ENCODE measurements at regions not wholly inside any gene's neighbourhood (a gene's known extent, or its start where the extent isn't known, plus 50 kb on each side); places are given as distances from the start of the nearest gene placed in this dataset.

GRCh38 chr2:128428415-128428814, 109.7 kb upstream of the HS6ST1 start:
- TF ChIP-seq EZH2 (IDR thresholded peaks at IDR 0.05; ENCODE audit: low read length, unreplicated experiment): no peak
- TF ChIP-seq, protein P1, sequence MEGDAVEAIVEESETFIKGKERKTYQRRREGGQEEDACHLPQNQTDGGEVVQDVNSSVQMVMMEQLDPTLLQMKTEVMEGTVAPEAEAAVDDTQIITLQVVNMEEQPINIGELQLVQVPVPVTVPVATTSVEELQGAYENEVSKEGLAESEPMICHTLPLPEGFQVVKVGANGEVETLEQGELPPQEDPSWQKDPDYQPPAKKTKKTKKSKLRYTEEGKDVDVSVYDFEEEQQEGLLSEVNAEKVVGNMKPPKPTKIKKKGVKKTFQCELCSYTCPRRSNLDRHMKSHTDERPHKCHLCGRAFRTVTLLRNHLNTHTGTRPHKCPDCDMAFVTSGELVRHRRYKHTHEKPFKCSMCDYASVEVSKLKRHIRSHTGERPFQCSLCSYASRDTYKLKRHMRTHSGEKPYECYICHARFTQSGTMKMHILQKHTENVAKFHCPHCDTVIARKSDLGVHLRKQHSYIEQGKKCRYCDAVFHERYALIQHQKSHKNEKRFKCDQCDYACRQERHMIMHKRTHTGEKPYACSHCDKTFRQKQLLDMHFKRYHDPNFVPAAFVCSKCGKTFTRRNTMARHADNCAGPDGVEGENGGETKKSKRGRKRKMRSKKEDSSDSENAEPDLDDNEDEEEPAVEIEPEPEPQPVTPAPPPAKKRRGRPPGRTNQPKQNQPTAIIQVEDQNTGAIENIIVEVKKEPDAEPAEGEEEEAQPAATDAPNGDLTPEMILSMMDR (conservative IDR thresholded peaks at IDR 0.05; ENCODE audit: low read depth, low read length): no peak
- TF ChIP-seq EZH2phosphoT487 (IDR thresholded peaks at IDR 0.05; ENCODE audit: borderline replicate concordance, low read length): no peak
